Keratinocyte (primary cell): ENCODE measurements at regions not wholly inside any gene's neighbourhood (a gene's known extent, or its start where the extent isn't known, plus 50 kb on each side); places are given as distances from the start of the nearest gene placed in this dataset.

Experiments
- DNase-seq: peaks from one replicate; pipeline ENCODE4 v3.0.0-alpha.2; 2011; ENCODE audit warnings: low read depth, missing footprints, low spot score
- FAIRE-seq: peaks from 2 replicates; lab custom pipeline; 2011; peaks lifted over from hg19 to GRCh38; lab: Jason Lieb, UNC
- H2AFZ ChIP-seq: 2 replicates; pipeline ENCODE4 v1.6.0; 2012; ENCODE audit warnings: low read length, control low read depth, inconsistent platforms; ENCODE audit not compliant: control insufficient read depth
- H3K27ac ChIP-seq: 2 replicates; pipeline ENCODE4 v1.5.1; 2011; ENCODE audit warnings: low read length; ENCODE audit not compliant: control insufficient read depth, insufficient read depth
- H3K27me3 ChIP-seq: 3 replicates; pipeline ENCODE4 v1.6.0; 2011; ENCODE audit warnings: low read length; ENCODE audit not compliant: control insufficient read depth, insufficient read depth; ENCODE audit errors: extremely low read depth
- H3K36me3 ChIP-seq, 2 experiments: 2 replicates in 1 of 2; 3 replicates in 1 of 2; pipeline ENCODE4 v1.5.1; 2011; ENCODE audit warnings: low read length in 2 of 2, mild to moderate bottlenecking in 1 of 2; ENCODE audit not compliant: control insufficient read depth in 2 of 2, insufficient read depth in 2 of 2; ENCODE audit errors: extremely low read depth in 1 of 2
- H3K4me1 ChIP-seq: 3 replicates; pipeline ENCODE4 v1.5.1; 2011; ENCODE audit warnings: low read length; ENCODE audit not compliant: control insufficient read depth, insufficient read depth; ENCODE audit errors: extremely low read depth
- H3K4me2 ChIP-seq: 3 replicates; pipeline ENCODE4 v1.6.0; 2011; ENCODE audit warnings: low read depth, low read length; ENCODE audit not compliant: control insufficient read depth, insufficient read depth; ENCODE audit errors: extremely low read depth
- H3K4me3 ChIP-seq, 3 experiments: fragments of 200-600 bp in 1 of 3; sonication (generic) in 1 of 3; 2 replicates in 2 of 3; 3 replicates in 1 of 3; pipeline ENCODE4 v1.5.1; 2011 to 2016; ENCODE audit warnings: low read length in 3 of 3, mild to moderate bottlenecking in 3 of 3, control low read depth in 2 of 3, inconsistent platforms in 1 of 3, low read depth in 1 of 3, mixed read lengths in 1 of 3, mixed run types in 1 of 3, moderate library complexity in 1 of 3; ENCODE audit not compliant: control insufficient read depth in 2 of 3, insufficient read depth in 2 of 3; ENCODE audit errors: extremely low read depth in 1 of 3
- H3K79me2 ChIP-seq: 2 replicates; pipeline ENCODE4 v1.6.0; 2012; ENCODE audit warnings: low read length; ENCODE audit not compliant: control insufficient read depth, insufficient read depth
- H3K9ac ChIP-seq: 3 replicates; pipeline ENCODE4 v1.6.0; 2011; ENCODE audit warnings: low read length; ENCODE audit not compliant: control insufficient read depth, insufficient read depth; ENCODE audit errors: extremely low read depth
- H3K9me1 ChIP-seq: 3 replicates; pipeline ENCODE4 v1.6.0; 2011; ENCODE audit warnings: low read length; ENCODE audit not compliant: control insufficient read depth, insufficient read depth; ENCODE audit errors: extremely low read depth
- H3K9me3 ChIP-seq: 2 replicates; pipeline ENCODE4 v1.5.1; 2012; ENCODE audit warnings: low read depth, low read length; ENCODE audit not compliant: control insufficient read depth
- H4K20me1 ChIP-seq: 3 replicates; pipeline ENCODE4 v1.6.0; 2011; ENCODE audit warnings: low read length; ENCODE audit not compliant: control insufficient read depth, insufficient read depth; ENCODE audit errors: extremely low read depth
- EZH2 ChIP-seq: IDR thresholded peaks from one replicate; pipeline ENCODE4 v1.6.1; 2012; ENCODE audit warnings: inconsistent platforms, mild to moderate bottlenecking, low read length, moderate library complexity
- dilution Hi-C: fragments of 300-500 bp; cut with MboI; formaldehyde crosslinking; loops from one replicate; pipeline ENCODE4 v1.7.0; 2020; ENCODE audit warnings: low sequenced_read_pairs; ENCODE audit not compliant: extremely low pct_ligation_motif_present
- TF ChIP-seq, protein P1 (sequence below), 3 experiments: IDR thresholded peaks in 1 of 3; conservative IDR thresholded peaks in 1 of 3; optimal IDR thresholded peaks in 1 of 3; 2 replicates in 2 of 3; 3 replicates in 1 of 3; pipeline versions ENCODE3 to v1.5.1; 2011; ENCODE audit warnings: low read length in 3 of 3, mild to moderate bottlenecking in 3 of 3, moderate library complexity in 2 of 3, control low read depth in 1 of 3, inconsistent platforms in 1 of 3; ENCODE audit not compliant: insufficient read depth in 2 of 3; ENCODE audit errors: extremely low read depth in 1 of 3

GRCh38 chr13:88622362-88622973, 951.3 kb downstream of the SLITRK5 start:
- TF ChIP-seq, protein P1, sequence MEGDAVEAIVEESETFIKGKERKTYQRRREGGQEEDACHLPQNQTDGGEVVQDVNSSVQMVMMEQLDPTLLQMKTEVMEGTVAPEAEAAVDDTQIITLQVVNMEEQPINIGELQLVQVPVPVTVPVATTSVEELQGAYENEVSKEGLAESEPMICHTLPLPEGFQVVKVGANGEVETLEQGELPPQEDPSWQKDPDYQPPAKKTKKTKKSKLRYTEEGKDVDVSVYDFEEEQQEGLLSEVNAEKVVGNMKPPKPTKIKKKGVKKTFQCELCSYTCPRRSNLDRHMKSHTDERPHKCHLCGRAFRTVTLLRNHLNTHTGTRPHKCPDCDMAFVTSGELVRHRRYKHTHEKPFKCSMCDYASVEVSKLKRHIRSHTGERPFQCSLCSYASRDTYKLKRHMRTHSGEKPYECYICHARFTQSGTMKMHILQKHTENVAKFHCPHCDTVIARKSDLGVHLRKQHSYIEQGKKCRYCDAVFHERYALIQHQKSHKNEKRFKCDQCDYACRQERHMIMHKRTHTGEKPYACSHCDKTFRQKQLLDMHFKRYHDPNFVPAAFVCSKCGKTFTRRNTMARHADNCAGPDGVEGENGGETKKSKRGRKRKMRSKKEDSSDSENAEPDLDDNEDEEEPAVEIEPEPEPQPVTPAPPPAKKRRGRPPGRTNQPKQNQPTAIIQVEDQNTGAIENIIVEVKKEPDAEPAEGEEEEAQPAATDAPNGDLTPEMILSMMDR (optimal IDR thresholded peaks at IDR 0.05 in 1 of 3, IDR thresholded peaks at IDR 0.05 in 1 of 3, conservative IDR thresholded peaks at IDR 0.05 in 1 of 3; ENCODE audit: extremely low read depth in 1 of 3, insufficient read depth in 2 of 3, low read length in 3 of 3) = no peak
- TF ChIP-seq EZH2 = no peak
- H3K9me1 ChIP-seq = no peaks in the 10 kb centered on the region
- H2AFZ ChIP-seq = peak overlapping the region; percentile 67
- dilution Hi-C loops = no loop called here
- H4K20me1 ChIP-seq = no peaks in the 10 kb centered on the region
- H3K9ac ChIP-seq = no peak overlapping the region
- peak; percentile 57 for FAIRE-seq
- H3K9me3 ChIP-seq = peaks cover 3% of the 10 kb centered on the region
- H3K27ac ChIP-seq = peak overlapping the region; percentile 57
- H3K4me2 ChIP-seq = peak overlapping the region; percentile 40
- no peak overlapping the region for H3K4me3 ChIP-seq
- no peaks in the 10 kb centered on the region for H3K27me3 ChIP-seq
- DNase-seq = peak; percentile 67
- peaks cover 8% of the 10 kb centered on the region for H3K4me1 ChIP-seq
- no peaks in the 10 kb centered on the region for H3K36me3 ChIP-seq
- no peaks in the 10 kb centered on the region for H3K79me2 ChIP-seq

DNA sequence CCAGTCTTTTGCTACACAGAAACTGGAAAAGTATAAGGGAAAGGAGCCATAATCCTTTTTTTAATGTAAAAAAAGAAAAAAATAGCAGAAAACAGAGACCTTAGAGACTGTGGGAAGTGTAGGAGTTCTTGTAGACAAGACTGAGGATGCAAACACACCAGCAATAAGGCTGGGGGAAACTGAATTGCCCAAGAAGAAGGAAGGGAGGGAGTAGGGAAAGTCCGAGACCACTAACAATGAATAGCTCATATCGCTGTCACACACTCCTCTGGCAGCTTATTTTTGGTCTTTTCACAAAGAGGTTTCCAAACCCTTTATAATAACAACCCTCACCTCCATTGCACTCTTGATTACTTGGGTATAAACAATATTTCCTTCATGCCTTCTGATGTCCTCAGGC, 952.0 kb downstream of the SLITRK5 start:
- Histone ChIP-seq H4K20me1 (no peaks in the 10 kb centered on the region), H3K4me1 (peaks cover 8% of the 10 kb centered on the region), H3K27ac (no peak overlapping the region), H3K4me3 (no peak overlapping the region), H3K9me1 (no peaks in the 10 kb centered on the region), H3K9ac (no peak overlapping the region), H3K4me2 (no peak overlapping the region), H3K79me2 (no peaks in the 10 kb centered on the region), H2AFZ (no peak overlapping the region), H3K27me3 (no peaks in the 10 kb centered on the region), H3K36me3 (no peaks in the 10 kb centered on the region), H3K9me3 (peaks cover 3% of the 10 kb centered on the region)
- no peak for DNase-seq
- dilution Hi-C loops = no loop called here
- no peak for FAIRE-seq
- TF ChIP-seq EZH2 = no peak
- TF ChIP-seq, protein P1 (optimal IDR thresholded peaks at IDR 0.05 in 1 of 3, IDR thresholded peaks at IDR 0.05 in 1 of 3, conservative IDR thresholded peaks at IDR 0.05 in 1 of 3; ENCODE audit: extremely low read depth in 1 of 3, insufficient read depth in 2 of 3, low read length in 3 of 3) = no peak
